Lung (tissue), 11 donors: ENCODE measurements at regions not wholly inside any gene's neighbourhood (a gene's known extent, or its start where the extent isn't known, plus 50 kb on each side); places are given as distances from the start of the nearest gene placed in this dataset.

ENCODE experiments used
- ATAC-seq: fragments of 200-7000 bp; cut with Tn5 transposase; one replicate; pipeline ENCODE4 v1.9.1; 2020; ENCODE audit warnings: moderate number of reproducible peaks; ENCODE audit not compliant: insufficient read depth, low FRiP score
- DNase-seq, 3 donors: peaks; one replicate each; pipeline ENCODE4 v3.0.0-alpha.2; 2013 to 2017
- H3K27ac ChIP-seq, 2 donors: one replicate each; pipeline ENCODE4 v1.5.1; 2013; ENCODE audit warnings: mild to moderate bottlenecking in 2 of 2, moderate library complexity in 2 of 2, control low read depth in 1 of 2, inconsistent platforms in 1 of 2, low read depth in 1 of 2, low read length in 1 of 2
- H3K27me3 ChIP-seq, 3 donors: one replicate each; pipeline ENCODE4 v1.5.1; 2013; ENCODE audit warnings: low read length in 2 of 3; ENCODE audit not compliant: control insufficient read depth in 3 of 3, insufficient read depth in 3 of 3
- H3K36me3 ChIP-seq, 4 donors: one replicate each; pipeline ENCODE4 v1.5.1; 2013; ENCODE audit warnings: low read length in 4 of 4, mild to moderate bottlenecking in 1 of 4, moderate library complexity in 1 of 4; ENCODE audit not compliant: control insufficient read depth in 4 of 4, insufficient read depth in 4 of 4
- H3K4me1 ChIP-seq, 5 donors: one replicate each; pipeline ENCODE4 v1.5.1; 2013; ENCODE audit warnings: low read length in 5 of 5, mild to moderate bottlenecking in 2 of 5, moderate library complexity in 1 of 5; ENCODE audit not compliant: control insufficient read depth in 5 of 5, insufficient read depth in 5 of 5
- H3K4me3 ChIP-seq: one replicate; pipeline ENCODE4 v1.5.1; 2013; ENCODE audit warnings: mild to moderate bottlenecking, control low read depth, moderate library complexity
- H3K9ac ChIP-seq, 2 donors: one replicate each; pipeline ENCODE4 v1.5.1; 2013; ENCODE audit warnings: low read length in 2 of 2, control low read depth in 1 of 2; ENCODE audit not compliant: insufficient read depth in 1 of 2
- H3K9me3 ChIP-seq, 4 donors: one replicate each; pipeline ENCODE4 v1.5.1; 2013; ENCODE audit warnings: low read length in 3 of 4, mild to moderate bottlenecking in 1 of 4, moderate library complexity in 1 of 4; ENCODE audit not compliant: control insufficient read depth in 4 of 4, insufficient read depth in 3 of 4
- WGBS, 2 donors: extraction: QIAGEN DNeasy Blood & Tissue Kit; methylation state at CpG; one replicate each; pipeline ENCODE4 v1.1.7; 2013; 5-methylcytosine and 5-hydroxymethylcytosine counted together
- TF ChIP-seq, protein P1 (sequence below): IDR thresholded peaks from 2 replicates; pipeline ENCODE4 v1.5.1; 2012; ENCODE audit warnings: mild to moderate bottlenecking; ENCODE audit errors: control extremely low read depth, extremely low read depth
- donor health status: control.
- donor health status: control.
- donor health status: Bipolar disorder and iron deficiency.
- donor health status: healthy.
- donor health status: DM: yes; HTN: yes; CAD: no.

DNA sequence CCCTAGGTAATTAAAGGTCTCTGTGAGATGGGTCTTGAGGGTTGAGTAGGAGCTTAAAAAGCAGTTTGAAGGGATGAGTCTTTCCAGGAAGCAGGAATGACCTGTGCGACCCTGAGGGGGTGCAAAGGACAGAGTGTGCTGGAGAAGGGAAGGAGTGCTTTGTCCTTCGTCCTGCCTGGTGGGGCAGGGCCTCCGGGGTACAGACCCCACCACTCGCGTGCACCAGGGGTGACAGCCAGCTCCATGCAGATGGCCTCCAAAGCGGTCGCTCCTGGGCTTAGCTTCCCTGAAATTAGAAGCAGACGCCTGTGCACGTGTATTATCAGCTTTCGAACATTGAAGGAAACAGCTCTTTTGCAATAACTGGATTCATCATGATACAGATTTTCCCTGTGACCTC lies 959.8 kb downstream of the BRD1 start:
- Histone ChIP-seq H3K4me1 (peaks cover 0 to 5% (median 0%) of the 10 kb centered on the region in 5 donors), H3K27me3 (peaks cover 0 to 8% (median 0%) of the 10 kb centered on the region in 3 donors), H3K9me3 (peaks cover 0 to 5% (median 0%) of the 10 kb centered on the region in 4 donors), H3K4me3 (no peak overlapping the region), H3K27ac (no peak overlapping the region), H3K36me3 (no peaks in the 10 kb centered on the region), H3K9ac (no peak overlapping the region)
- TF ChIP-seq, protein P1, sequence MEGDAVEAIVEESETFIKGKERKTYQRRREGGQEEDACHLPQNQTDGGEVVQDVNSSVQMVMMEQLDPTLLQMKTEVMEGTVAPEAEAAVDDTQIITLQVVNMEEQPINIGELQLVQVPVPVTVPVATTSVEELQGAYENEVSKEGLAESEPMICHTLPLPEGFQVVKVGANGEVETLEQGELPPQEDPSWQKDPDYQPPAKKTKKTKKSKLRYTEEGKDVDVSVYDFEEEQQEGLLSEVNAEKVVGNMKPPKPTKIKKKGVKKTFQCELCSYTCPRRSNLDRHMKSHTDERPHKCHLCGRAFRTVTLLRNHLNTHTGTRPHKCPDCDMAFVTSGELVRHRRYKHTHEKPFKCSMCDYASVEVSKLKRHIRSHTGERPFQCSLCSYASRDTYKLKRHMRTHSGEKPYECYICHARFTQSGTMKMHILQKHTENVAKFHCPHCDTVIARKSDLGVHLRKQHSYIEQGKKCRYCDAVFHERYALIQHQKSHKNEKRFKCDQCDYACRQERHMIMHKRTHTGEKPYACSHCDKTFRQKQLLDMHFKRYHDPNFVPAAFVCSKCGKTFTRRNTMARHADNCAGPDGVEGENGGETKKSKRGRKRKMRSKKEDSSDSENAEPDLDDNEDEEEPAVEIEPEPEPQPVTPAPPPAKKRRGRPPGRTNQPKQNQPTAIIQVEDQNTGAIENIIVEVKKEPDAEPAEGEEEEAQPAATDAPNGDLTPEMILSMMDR = no peak
- no peak for ATAC-seq
- DNase-seq = no peak
- 75 to 79% methylated on average over 10 of the region's 10 CpGs for WGBS, 2 donors

DNA sequence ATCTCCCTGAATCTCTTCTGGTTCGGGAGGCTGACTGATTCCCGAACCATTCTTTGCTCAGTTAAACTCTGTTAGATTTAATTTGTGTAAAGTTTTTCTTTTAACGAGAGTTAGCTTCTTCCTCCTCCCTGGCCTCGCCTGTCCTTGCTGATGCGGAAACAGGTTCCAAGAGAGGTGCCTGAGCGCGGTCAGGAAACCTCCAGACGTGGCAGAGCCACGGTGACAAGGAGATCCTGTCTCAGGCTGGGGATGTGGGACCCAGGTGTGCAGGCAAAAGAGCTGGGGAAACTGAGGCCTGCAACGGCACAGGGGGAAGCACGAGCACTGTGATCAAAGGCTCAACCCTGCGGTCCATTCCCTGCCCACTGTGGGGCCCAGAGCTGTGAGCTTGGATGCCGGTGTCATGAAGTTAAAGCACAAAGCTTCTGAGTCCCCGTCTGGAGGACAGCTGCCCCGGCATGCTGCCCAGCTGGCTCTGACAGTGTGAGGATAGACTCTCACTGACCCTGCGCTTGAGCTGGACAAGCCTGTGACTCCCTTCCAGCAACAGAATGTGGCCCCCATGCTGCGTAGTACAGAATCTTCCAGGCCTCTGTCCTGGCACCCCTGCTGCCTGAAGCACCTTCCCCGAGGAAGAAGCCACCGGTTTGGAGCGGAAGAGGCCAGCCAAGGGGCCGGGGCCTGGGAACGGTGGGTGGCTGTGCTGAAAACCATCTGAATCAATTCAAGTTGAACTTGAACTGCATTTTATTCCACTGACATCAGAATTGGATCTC lies 960.6 kb downstream of the BRD1 start:
- peak; percentile 53 to 69 (median 55) for DNase-seq
- H3K9ac ChIP-seq = no peak overlapping the region
- no peak overlapping the region for H3K27ac ChIP-seq

DNA sequence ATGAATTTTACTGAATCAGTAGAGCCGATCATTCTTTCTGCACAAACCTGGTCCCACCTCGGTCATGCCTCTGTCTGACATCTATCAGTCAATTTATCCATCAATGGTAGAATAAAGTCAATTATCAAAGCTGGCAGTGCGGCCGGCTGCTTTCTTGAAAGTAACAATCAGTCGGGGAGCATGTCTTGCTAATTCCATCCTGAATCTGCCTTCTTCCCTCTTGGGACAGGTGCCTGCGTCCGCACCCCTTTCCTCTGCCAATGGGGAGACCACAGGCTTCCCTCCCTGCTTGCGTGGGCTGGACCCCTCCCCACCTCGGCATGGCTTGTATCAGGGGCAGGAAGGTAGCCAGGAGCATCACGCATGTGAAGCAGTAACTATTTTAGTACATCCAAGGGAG lies 962.9 kb downstream of the BRD1 start:
- Histone ChIP-seq H3K36me3 (no peaks in the 10 kb centered on the region), H3K27me3 (peaks cover 0 to 5% (median 0%) of the 10 kb centered on the region in 3 donors), H3K4me3 (no peak overlapping the region), H3K4me1 (peaks cover 0 to 5% (median 0%) of the 10 kb centered on the region in 5 donors), H3K9ac (no peak overlapping the region), H3K9me3 (no peaks in the 10 kb centered on the region), H3K27ac (no peak overlapping the region)
- 59 to 61% methylated on average over 10 of the region's 10 CpGs for WGBS, 2 donors
- no peak for ATAC-seq
- DNase-seq = no peak
- TF ChIP-seq, protein P1 = no peak

More for the DNA sequence above, 960.6 kb downstream of the BRD1 start:
- TF ChIP-seq, protein P1 = no peak
- no peak overlapping the region for H3K4me3 ChIP-seq
- ATAC-seq = no peak
- peaks cover 0 to 5% (median 0%) of the 10 kb centered on the region in 5 donors for H3K4me1 ChIP-seq
- WGBS, 2 donors = 74 to 78% methylated on average over 22 of the region's 22 CpGs
- H3K9me3 ChIP-seq = peaks cover 0 to 5% (median 0%) of the 10 kb centered on the region in 4 donors
- no peaks in the 10 kb centered on the region for H3K36me3 ChIP-seq
- peaks cover 0 to 8% (median 0%) of the 10 kb centered on the region in 3 donors for H3K27me3 ChIP-seq
